Left cardiac atrium (tissue), 4 donors: ENCODE measurements at regions not wholly inside any gene's neighbourhood (a gene's known extent, or its start where the extent isn't known, plus 50 kb on each side); places are given as distances from the start of the nearest gene placed in this dataset.

Experiments used
- ATAC-seq, 2 donors: fragments of 200-7000 bp; cut with Tn5 transposase; one replicate each; pipeline ENCODE4 v1.9.1; 2020; ENCODE audit warnings: mild to moderate bottlenecking in 2 of 2, moderate library complexity in 2 of 2
- DNase-seq: peaks from one replicate; pipeline ENCODE4 v3.0.0-alpha.2; 2020
- intact Hi-C, 2 donors: fragments of 100-400 bp; cut with DNase I; formaldehyde crosslinking; loops; one replicate each; pipeline versions ENCODE4 v1.14.1 to v1.15.1; 2022 to 2023
- donor health status: DM: no; HTN: yes; CAD: no.
- donor health status: DM: no; HTN: yes; CAD: no; lungs with severe emphysema.
- donor health status: DM: yes; HTN: yes; CAD: no.
- donor health status: Dilated cardiomyopathy.

DNA sequence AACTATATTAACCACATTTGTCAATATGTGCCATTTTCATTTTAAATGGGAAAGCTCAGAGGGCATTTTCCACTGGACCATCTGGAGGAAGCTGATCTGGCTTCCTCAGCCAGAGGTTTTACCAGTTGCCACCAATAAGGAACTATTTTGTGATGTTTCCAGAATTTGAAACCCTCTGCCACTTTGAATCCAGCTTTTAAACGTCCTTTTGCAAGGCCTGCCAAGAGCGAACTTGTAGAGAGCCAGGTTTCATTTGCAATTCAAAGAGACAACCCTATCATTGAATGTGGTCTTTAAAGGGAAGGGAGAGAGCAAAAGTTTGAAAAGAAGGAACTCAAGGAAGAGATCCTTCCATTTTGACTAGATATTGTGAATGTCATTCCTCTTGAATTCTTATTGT lies 123.3 kb upstream of the CHL1 start:
- DNase-seq: no peak
- no peak for ATAC-seq
- intact Hi-C loops: no loop called here

DNA sequence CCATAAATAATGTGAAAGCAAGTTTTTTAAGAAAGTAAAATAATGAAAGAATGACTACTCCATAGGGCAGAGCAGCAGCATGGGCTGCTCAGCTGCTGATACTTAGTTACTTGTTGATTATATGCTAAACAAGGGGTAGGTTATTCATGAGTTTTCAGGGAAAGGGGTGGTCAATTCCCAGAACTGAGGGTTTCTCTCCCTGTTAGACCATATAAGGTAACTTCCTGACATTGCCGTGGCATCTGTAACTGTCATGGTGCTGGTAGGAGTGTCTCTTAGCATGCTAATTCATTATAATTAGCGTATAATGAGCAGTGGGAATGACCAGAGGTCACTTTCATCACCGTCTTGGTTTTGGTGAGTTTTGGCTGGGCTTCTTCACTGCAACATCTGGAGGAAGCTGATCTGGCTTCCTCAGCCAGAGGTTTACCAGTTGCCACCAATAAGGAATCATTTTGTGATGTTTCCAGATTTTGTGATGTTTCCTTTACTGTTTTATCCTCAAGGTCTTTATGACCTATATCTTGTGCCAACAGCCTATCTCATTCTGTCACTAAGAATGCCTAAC lies 121.8 kb upstream of the CHL1 start:
- intact Hi-C loops: no loop called here
- ATAC-seq (peak; percentile 10 to 56), DNase-seq (no peak)

DNA sequence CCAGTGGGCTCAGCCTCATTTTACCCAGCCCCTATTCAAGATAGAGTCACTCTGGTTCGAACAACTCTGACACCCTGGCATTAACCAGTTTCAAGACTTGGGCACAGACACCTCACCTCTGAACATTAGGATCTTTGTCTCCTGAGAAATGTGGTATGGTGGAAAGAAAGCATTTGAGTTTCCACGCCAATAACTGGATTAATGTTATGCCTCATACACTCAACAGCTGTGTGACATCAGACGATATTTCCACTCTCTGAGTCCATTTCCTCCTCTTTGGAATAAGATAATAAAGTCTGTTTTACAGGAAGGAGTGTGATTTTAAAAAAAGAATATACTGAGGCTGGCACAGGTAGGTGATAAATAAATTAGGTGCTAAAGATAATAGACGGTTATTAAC lies 121.3 kb upstream of the CHL1 start:
- intact Hi-C loops: no loop called here
- ATAC-seq (peak; percentile 58 to 75), DNase-seq (no peak)

DNA sequence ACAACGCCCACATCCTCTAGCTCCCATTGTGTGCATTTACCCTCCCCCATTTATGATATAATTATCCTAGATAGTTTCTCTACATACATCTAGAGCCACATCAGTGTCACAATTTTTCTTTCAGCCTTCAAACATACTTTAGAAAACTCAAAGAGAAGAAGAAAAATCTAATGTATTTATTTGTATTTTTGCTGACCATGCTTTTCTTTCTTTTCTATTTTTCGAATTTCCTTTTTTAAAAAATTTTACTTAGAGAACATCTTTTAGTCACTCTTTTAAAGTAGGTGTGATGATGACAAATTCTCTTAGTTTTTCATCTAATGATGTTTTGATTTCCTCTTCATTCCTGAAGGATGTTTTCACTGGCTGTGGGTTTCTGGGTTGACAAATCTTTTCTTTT lies 117.0 kb upstream of the CHL1 start:
- DNase-seq (no peak), ATAC-seq (no peak)
- intact Hi-C loops: no loop called here

DNA sequence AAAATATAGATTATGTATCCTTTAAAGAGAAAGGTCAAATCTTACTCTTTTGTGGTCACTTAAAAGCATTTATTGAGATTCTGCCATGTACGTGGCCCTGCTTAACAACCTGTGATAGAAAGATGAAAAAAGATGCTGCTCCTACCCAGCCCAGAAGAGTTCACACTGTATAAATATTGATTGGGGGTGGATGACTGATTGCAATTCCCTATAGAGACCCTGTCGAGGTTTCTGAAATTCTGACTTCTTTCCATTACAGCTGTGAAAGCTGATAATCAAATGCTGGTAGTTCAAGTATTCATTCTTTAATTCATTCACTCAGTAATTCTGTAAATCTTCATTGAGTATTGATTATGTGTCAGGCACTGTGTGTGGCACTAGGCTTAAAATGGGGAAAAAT lies 114.1 kb upstream of the CHL1 start:
- DNase-seq: no peak
- ATAC-seq: no peak
- intact Hi-C loops: no loop called here

DNA sequence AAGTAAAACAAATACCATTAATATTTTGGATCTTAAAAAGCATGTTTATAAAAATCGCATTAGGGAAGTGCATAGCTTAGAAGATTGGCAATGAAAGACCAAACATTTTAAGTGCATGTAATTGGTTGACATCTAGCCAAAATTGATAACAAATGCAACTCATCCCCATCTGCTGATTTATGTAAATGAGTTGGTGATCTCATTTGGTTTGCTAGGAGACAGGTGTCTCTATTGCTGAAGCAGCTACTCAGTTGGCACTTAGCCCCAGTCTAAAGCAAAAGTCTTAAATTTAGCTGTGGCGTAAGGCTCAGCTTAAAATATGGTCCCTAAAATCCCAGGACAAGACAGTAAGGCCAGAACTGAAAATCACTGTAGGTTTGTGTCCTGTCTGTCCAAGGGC lies 113.5 kb upstream of the CHL1 start:
- ATAC-seq: no peak
- intact Hi-C loops: no loop called here
- no peak for DNase-seq

DNA sequence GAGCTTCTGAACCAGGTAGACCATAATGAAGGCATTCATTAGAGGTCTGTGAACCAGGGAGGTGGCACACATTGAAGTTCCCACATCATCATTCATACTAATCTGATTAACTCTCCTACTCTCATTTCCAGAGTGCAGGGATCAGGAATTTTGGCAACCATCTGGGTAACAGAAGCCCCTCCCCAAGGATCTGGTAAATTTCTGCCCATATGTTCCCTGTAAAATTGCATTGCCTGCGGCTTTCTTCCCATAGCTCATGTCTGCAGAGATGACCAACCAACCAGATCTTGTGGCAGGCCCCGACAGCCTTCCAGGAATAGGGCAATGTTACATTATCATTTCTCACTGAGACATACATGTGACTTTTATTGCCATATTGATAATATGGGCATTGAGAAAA lies 111.4 kb upstream of the CHL1 start:
- ATAC-seq (no peak), DNase-seq (no peak)
- intact Hi-C loops: no loop called here

DNA sequence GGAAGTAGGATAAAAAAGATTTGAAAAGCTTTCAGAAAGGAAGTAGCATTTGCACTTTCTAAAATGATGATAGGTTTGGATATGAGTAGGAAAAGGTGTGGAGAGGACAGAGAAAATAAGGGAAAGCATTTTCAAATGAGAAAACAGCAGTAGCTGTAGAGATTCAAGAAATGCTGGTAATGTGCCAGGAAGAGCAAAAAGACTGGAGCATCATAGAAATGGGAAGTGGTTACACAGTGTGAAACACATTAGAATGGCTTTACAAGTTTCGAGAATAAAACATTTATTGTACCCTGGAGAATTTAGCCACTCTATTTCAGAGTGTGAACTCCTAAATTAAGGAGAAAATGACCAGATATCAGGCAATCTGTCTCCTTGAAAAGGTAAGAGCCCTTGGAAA lies 108.3 kb upstream of the CHL1 start:
- DNase-seq: no peak
- ATAC-seq: no peak
- intact Hi-C loops: no loop called here

DNA sequence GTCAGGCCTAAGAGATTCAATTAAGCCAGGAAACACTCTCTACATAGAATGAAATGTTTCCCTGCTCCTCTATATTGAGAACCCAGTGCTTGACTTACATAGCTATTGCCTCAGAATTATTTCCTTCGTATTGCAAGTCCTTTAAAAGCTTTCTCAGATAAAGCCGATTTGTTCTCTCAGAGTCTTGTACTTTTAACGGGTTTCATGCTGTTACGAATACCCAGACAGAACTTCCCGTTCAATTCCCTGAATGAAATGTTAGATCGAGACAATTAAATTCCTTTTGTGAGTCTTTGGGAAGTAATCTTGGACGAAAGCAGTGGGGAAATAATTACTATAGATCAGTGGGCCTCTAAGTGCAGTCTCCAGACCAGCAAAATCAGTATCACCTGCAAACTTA lies 102.8 kb upstream of the CHL1 start:
- intact Hi-C loops: no loop called here
- no peak for ATAC-seq
- no peak for DNase-seq

DNA sequence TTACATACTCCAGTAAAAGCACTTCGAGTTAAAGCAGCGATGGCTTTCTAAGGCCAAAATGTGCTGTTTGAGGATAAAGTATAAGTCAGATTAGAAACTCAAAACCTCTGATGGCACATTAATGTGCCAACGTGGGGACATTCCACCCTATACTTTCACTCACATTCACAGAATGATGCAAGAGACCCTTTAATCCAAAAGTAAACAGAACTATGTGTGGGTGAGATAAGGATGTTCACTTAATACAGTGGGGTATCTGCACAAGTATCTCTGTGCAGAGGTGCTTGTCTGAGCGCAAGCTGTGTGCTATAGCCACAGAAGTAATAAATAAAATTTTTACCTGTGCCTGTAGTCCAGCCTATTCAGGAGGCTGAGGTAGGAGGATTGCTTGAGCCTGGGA lies 100.3 kb upstream of the CHL1 start:
- no peak for ATAC-seq
- intact Hi-C loops: no loop called here

DNA sequence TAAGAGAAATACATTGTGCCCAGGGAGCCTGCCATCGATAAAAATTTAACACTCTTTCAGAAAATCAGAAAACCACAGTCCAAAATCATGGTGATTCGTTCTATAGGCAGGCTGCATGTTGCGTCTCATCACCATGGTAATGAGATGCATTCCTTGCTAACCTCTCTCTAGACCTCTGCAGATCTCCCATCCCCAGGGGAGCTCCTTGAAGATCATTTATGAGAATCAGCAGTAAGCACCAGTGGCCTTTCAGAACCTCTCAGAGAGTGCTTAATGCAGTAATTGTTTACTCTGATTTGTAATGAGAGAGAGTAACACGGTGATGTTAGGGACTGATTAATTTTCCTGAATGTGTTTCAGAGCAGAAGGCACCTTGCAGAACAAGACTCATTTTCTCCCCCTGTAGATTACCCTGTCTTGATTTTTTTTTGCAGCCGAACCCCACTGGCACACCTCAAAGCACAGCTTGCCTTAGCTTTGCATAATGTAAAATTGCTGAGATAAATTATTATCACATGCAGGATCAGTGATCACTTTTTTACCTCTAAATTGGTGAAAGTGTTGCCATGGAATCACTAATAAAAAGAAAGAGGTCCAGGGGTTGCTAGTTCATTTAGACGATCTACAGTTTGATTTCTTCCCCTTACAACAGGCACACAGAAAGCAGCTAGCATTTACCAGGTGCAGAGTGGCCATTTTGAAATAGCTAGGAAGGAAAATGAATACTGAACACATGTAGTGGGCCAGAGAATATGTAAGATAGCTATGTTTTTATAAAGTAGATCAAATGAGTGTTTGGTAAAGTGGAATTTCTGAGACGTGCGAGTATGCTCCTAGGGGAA lies 98.9 kb upstream of the CHL1 start:
- no peak for DNase-seq
- intact Hi-C loops: no loop called here
- no peak for ATAC-seq

More for the DNA sequence above, 100.3 kb upstream of the CHL1 start:
- DNase-seq: no peak

DNA sequence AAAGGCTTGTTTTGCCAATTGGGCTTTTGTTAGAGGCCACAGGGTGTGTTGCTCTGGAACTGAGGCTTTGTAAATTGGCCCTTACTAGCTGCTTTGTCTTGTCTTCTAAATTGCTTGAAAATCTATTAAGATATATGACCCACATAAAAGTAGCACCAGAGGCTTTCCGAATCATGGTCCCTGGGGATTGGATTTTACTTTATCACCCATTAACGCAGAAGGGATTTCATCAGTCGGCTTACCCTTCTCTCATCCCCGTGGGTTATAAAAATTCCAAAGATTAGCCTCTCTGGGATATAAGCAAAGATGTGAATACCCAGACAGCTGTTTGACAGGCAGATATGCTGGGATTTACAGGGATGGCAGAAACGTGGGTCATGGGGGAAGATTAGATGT lies 98.3 kb upstream of the CHL1 start:
- intact Hi-C loops: no loop called here

DNA sequence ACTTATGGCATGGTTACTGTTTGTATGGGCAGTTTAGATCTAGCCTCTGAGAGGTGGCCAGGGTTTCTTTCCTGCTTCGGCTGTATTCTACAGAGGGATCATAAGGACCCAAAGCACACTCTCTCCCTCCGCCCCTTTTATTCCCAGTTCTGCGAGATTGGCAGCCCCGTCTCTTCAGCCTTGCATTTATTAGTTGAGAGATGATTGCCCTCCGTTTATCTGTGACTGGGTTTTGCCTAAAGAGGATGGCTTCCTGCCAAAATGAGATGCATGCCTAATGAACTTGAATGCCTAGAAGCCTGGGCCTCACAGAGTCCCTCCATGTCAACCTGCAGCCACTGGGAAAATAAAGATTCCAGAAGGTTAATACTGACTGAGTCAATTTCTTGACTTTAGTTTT lies 97.1 kb upstream of the CHL1 start:
- intact Hi-C loops: no loop called here
- DNase-seq (no peak), ATAC-seq (no peak)

More for the DNA sequence above, 98.3 kb upstream of the CHL1 start:
- DNase-seq (no peak), ATAC-seq (no peak)

DNA sequence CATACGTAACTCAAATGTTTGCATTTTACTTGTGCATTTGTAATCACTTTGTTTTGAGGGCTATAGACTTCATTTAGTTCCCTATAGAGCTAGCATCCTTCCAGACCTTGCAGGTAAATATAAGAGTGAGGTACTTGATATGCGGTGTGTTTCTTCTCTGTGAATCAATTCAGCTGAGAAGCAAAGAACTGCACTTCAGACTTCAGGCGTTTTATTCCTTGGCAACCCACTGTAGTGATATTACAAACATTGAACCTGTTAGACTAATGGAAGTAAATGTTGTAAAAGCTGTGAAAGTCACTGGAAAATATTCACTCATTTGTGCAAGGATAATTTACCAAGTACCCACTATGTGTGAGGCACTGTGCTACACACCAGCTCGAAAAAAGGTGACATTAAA lies 94.1 kb upstream of the CHL1 start:
- DNase-seq: no peak
- intact Hi-C loops: no loop called here
- no peak for ATAC-seq

DNA sequence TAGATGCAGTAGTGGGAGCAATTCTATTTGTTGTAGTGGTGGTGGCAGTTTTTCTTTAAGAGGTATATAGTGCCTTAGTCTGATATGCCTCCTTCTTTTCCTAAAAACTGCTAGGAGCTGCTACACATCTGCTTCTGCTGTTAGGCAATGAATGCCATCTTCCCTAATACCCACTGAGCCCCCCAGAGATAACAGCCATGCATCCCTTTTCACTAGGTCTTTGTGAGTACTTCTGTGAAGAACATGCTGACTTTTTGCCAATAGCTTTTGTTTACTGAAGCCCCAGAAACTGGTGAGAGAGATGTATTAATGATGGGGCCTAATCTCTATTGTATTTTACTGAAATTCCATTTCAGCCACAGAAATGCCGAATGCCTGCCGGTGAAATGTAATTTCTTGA lies 92.6 kb upstream of the CHL1 start:
- intact Hi-C loops: no loop called here
- no peak for ATAC-seq
- no peak for DNase-seq

DNA sequence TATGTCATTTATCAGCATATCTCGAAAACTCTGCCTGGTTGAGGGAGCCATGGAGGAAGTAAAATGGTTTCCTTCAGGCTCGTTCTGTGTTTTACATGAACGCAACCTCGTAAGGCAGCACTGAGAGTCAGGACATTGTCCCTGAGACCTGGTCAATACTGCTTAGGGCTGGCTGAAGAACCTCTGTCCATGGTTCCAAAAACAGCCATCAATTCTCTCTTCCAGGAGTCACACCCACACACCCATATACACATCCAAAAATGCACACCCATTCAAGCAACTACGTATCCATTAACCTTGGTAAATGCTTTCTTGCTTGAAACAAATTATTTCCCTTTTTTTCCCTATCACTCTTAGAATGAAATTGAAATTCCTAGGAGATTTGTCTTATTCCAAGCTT lies 91.0 kb upstream of the CHL1 start:
- intact Hi-C loops: no loop called here
- no peak for ATAC-seq
- DNase-seq: no peak

DNA sequence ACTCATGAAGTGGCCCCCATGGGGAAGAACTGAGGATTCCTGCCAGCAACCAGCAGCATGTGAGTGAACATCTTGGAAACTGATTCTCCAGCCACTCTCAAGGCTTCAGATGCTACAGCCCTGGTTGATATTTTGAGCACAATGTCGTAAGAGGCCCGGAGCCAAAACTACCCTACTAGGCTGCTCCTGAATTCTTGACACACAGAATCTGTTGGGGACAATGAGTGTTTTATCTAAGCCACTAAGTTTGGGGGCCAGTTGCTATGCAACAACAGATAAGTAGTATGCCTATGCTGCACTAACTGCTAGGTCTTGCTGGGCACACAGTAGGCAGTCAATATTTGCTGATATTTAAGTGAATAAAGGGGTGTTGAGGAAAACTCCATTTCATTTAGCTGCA lies 89.9 kb upstream of the CHL1 start:
- ATAC-seq (peak in 1 of 2 donors; percentile 72), DNase-seq (no peak)
- intact Hi-C loops: no loop called here

DNA sequence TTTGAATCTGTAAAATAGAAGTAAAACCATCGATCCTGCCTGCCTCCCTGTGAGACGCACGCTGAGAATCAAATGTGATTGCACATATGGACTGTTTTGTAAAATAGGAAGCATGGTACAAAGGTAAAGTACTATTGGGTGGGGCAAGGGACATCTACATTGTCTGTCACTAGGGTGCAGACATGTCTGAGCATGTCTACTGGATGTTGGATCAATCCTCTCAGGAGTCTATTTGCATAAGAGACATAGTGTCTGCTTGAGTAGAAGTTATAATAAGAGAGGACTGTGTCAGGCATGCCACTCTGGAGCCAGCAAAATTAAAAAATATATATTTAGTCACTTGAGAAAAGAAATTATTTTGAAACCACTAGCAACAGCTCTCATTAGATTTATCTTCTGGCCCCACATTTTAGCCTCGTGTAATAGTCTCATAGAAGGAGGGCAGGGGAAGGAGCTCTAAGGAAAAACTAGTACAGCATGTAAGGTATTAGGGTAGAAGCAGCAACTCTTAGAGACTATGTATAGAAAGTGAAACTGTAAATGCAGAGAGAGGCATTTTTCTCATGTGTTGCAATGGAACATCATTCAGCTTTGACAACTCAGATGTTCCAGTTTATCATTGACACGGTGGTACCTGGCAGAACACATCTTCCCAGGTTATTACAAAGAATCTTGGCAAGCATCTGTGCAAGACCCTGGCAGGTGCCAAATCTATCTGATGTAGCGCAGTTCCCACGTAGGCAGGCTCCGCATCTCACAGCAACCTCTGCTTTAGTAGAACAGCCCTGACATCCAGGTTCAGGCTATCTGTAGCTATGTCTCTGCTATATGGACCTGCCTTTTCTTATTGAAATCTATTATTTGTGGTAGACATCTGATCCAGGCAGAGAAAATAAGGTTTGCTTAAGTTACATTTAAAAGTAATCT lies 85.2 kb upstream of the CHL1 start:
- DNase-seq: no peak
- intact Hi-C loops: no loop called here
- no peak for ATAC-seq

DNA sequence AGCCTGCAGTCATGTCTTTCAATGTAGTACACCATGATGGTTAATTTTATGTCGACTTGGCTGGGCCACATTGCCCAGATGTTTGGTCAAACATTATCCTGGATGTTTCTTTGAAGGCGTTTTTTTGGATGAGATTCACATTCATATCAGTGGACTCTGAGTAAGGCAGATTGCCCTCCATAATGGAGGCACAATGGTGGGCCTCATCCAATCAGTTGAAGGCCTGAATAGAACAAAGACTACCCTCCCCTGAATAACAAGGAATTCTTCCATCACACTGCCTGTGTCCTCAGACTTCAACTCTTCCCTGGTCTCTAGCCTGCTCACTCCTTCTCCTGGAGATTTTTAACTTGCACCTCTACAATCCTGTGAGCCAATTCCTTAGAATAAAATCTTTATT lies 83.8 kb upstream of the CHL1 start:
- no peak for ATAC-seq
- intact Hi-C loops: no loop called here
- no peak for DNase-seq

DNA sequence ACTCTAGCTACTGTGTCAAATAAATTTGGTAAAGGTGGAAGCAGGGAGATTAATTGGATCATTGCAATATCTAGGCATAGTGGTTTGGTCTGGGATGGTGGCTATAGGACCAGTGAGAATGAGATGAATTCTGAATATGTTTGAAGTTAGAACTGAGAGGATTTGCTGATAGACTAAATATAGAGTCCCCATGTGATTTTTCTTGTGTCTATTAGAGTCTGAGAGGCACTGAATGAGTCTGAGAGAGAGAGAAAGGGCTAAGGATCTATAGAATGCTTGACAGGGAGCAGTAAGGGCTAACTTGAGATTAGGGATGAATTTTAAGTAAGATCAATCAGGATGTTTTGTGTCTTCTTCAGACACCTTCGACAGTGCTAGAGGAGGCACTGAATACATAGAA lies 77.9 kb upstream of the CHL1 start:
- ATAC-seq (no peak), DNase-seq (no peak)
- intact Hi-C loops: no loop called here
